ENCODE measurements at regions not wholly inside any gene's neighbourhood (a gene's known extent, or its start where the extent isn't known, plus 50 kb on each side); places are given as distances from the start of the nearest gene placed in this dataset.
A peak's percentile ranks its signal among the peaks of the same experiment; 100 is the strongest.

GRCh38 chr2:212713681-212714080 is 175.1 kb upstream of the ERBB4 start:
- intact Hi-C loops (cut with DNase I) = no loop called here
- Histone ChIP-seq H3K27me3 (no peaks in the 10 kb centered on the region), H3K27ac (replicated peaks in 1 of 4) (no peak overlapping the region), H3K4me3 (no peak overlapping the region), H3K36me3 (no peaks in the 10 kb centered on the region), H3K4me1 (peaks cover 0 to 28% (median 18%) of the 10 kb centered on the region in 4 donors), H3K9me3 (no peaks in the 10 kb centered on the region)
- WGBS = 33% methylated on average over 1 of the region's 1 CpG
- no peak for DNase-seq (ENCODE audit: extremely low spot score)
- TF ChIP-seq CTCF (IDR thresholded peaks at IDR 0.05) = no peak
- no peak for TF ChIP-seq POLR2A (IDR thresholded peaks at IDR 0.05; ENCODE audit: low read depth)
- TF ChIP-seq EP300 (IDR thresholded peaks at IDR 0.05) = no peak
- TF ChIP-seq POLR2AphosphoS5 (IDR thresholded peaks at IDR 0.05) = no peak

DNA sequence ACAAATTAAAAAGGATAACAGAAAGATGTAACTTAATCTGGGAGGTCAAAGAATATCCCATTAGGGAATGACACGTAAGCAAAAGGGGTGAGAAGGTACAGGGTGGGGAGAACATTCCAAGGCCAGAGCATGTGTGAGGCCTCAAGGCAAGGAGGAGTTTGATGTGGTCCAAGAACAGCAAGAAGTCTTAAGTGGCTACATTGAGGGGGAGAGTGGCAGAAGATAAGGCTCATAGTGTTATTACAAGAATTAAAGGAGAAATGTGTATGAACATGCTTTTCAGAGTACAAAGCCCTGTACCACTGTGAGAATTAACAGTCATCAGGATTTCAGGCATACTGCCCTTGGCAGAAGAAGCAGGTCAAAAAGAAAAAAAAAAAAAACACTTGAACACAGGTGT is 174.4 kb upstream of the ERBB4 start:
- no peaks in the 10 kb centered on the region for H3K27me3 ChIP-seq
- TF ChIP-seq EP300 (IDR thresholded peaks at IDR 0.05) (no peak), POLR2A (IDR thresholded peaks at IDR 0.05; ENCODE audit: low read depth) (no peak), POLR2AphosphoS5 (IDR thresholded peaks at IDR 0.05) (no peak), CTCF (IDR thresholded peaks at IDR 0.05) (no peak)
- WGBS = 55% methylated on average over 1 of the region's 1 CpG
- no peaks in the 10 kb centered on the region for H3K9me3 ChIP-seq
- H3K36me3 ChIP-seq = no peaks in the 10 kb centered on the region
- DNase-seq (ENCODE audit: extremely low spot score) = no peak
- intact Hi-C loops (cut with DNase I) = no loop called here
- no peak overlapping the region for H3K4me3 ChIP-seq
- peak overlapping the region in 1 of 4 donors; percentile 30 for H3K27ac ChIP-seq (replicated peaks in 1 of 4)
- peaks cover 0 to 28% (median 18%) of the 10 kb centered on the region in 4 donors for H3K4me1 ChIP-seq

DNA sequence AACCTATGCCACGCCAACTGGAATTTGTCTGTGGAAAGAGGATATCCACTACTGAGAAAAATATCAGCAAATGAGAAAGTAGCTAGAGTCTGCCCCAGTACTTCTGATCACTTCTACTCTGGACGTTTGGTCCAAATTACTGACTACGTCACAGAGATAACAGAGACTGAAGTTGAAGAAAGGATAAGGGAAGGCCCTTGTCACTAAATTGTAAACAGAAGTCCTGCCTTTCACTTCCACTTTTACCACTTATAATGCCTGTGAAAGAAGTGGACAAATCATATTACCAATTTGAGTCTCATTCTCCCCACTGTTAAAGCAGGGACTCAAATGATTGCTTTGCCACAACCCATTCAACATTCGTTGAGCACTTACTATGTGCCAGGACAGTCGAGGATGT is 173.9 kb upstream of the ERBB4 start:
- DNase-seq (ENCODE audit: extremely low spot score) = no peak
- no peak for TF ChIP-seq CTCF (IDR thresholded peaks at IDR 0.05)
- no peak for TF ChIP-seq POLR2A (IDR thresholded peaks at IDR 0.05; ENCODE audit: low read depth)
- TF ChIP-seq POLR2AphosphoS5 (IDR thresholded peaks at IDR 0.05) = no peak
- no peaks in the 10 kb centered on the region for H3K36me3 ChIP-seq
- no peaks in the 10 kb centered on the region for H3K27me3 ChIP-seq
- H3K4me1 ChIP-seq = peaks cover 0 to 28% (median 18%) of the 10 kb centered on the region in 4 donors
- H3K9me3 ChIP-seq = no peaks in the 10 kb centered on the region
- 64% methylated on average over 5 of the region's 5 CpGs for WGBS
- H3K27ac ChIP-seq (replicated peaks in 1 of 4) = peak overlapping the region in 1 of 4 donors; percentile 30
- H3K4me3 ChIP-seq = no peak overlapping the region
- intact Hi-C loops (cut with DNase I) = no loop called here

GRCh38 chr2:212711856-212712255 is 173.3 kb upstream of the ERBB4 start:
- no peaks in the 10 kb centered on the region for H3K27me3 ChIP-seq
- no peaks in the 10 kb centered on the region for H3K9me3 ChIP-seq
- intact Hi-C loops (cut with DNase I) = no loop called here
- H3K4me1 ChIP-seq = peaks cover 0 to 28% (median 18%) of the 10 kb centered on the region in 4 donors
- peak overlapping the region in 1 of 4 donors; percentile 30 for H3K27ac ChIP-seq (replicated peaks in 1 of 4)
- DNase-seq (ENCODE audit: extremely low spot score) = no peak
- H3K36me3 ChIP-seq = no peaks in the 10 kb centered on the region
- TF ChIP-seq POLR2AphosphoS5 (IDR thresholded peaks at IDR 0.05) = no peak
- TF ChIP-seq EP300 (IDR thresholded peaks at IDR 0.05) = no peak
- no peak for TF ChIP-seq CTCF (IDR thresholded peaks at IDR 0.05)
- no peak for TF ChIP-seq POLR2A (IDR thresholded peaks at IDR 0.05; ENCODE audit: low read depth)
- WGBS = 56% methylated on average over 3 of the region's 3 CpGs
- no peak overlapping the region for H3K4me3 ChIP-seq

- Histone ChIP-seq H3K27ac (replicated peaks in 1 of 4) (no peak overlapping the region), H3K4me3 (no peak overlapping the region), H3K36me3 (no peaks in the 10 kb centered on the region), H3K9me3 (no peaks in the 10 kb centered on the region), H3K4me1 (peaks cover 0 to 27% (median 18%) of the 10 kb centered on the region in 4 donors), H3K27me3 (no peaks in the 10 kb centered on the region)
- WGBS = 75% methylated on average over 3 of the region's 3 CpGs
- TF ChIP-seq POLR2A (IDR thresholded peaks at IDR 0.05; ENCODE audit: low read depth) (no peak), POLR2AphosphoS5 (IDR thresholded peaks at IDR 0.05) (no peak), CTCF (IDR thresholded peaks at IDR 0.05) (no peak), EP300 (IDR thresholded peaks at IDR 0.05) (no peak)
- no peak for DNase-seq (ENCODE audit: extremely low spot score)
- intact Hi-C loops (cut with DNase I) = no loop called here
Measured at GRCh38 chr2:212709280-212709679, 170.7 kb upstream of the ERBB4 start.
